Smooth muscle cell (in vitro differentiated cells): ENCODE measurements at regions not wholly inside any gene's neighbourhood (a gene's known extent, or its start where the extent isn't known, plus 50 kb on each side); places are given as distances from the start of the nearest gene placed in this dataset.

Experiments
- DNase-seq: peaks from one replicate; lab custom pipeline; 2025; ENCODE audit not compliant: unreplicated experiment; lab: John Stamatoyannopoulos, UW
- H2AFZ ChIP-seq: fragments of 200-600 bp; sonication (generic); 2 replicates; pipeline ENCODE4 v1.6.0; 2016; ENCODE audit warnings: antibody characterized with exemption, low read depth, mild to moderate bottlenecking
- H3F3A ChIP-seq: fragments of 200-600 bp; sonication (generic); 2 replicates; pipeline ENCODE4 v1.6.0; 2017; ENCODE audit warnings: antibody characterized with exemption, low read depth
- H3K27ac ChIP-seq: fragments of 200-600 bp; sonication (generic); 2 replicates; pipeline ENCODE4 v1.5.1; 2016; ENCODE audit warnings: low read depth, mild to moderate bottlenecking
- H3K27me3 ChIP-seq: fragments of 200-600 bp; sonication (generic); 2 replicates; pipeline ENCODE4 v1.6.1; 2016; ENCODE audit warnings: low read depth, mild to moderate bottlenecking
- H3K36me3 ChIP-seq: fragments of 200-600 bp; sonication (generic); 2 replicates; pipeline ENCODE4 v1.5.1; 2016; ENCODE audit warnings: low read depth
- H3K4me1 ChIP-seq: fragments of 200-600 bp; sonication (generic); 2 replicates; pipeline ENCODE4 v1.5.1; 2016; ENCODE audit warnings: low read depth
- H3K4me2 ChIP-seq: fragments of 200-600 bp; sonication (generic); 2 replicates; pipeline ENCODE4 v1.6.0; 2016; ENCODE audit warnings: mild to moderate bottlenecking
- H3K4me3 ChIP-seq: fragments of 200-600 bp; sonication (generic); 2 replicates; pipeline ENCODE4 v1.5.1; 2016; ENCODE audit warnings: mild to moderate bottlenecking
- H3K79me2 ChIP-seq: fragments of 200-600 bp; sonication (generic); 2 replicates; pipeline ENCODE4 v1.6.0; 2016; ENCODE audit warnings: low read depth, mild to moderate bottlenecking
- H3K9ac ChIP-seq: fragments of 200-600 bp; sonication (generic); 2 replicates; pipeline ENCODE4 v1.6.0; 2016; ENCODE audit warnings: low read depth
- H3K9me3 ChIP-seq: fragments of 200-600 bp; sonication (generic); replicated peaks from 2 replicates; pipeline ENCODE4 v1.5.1; 2016; ENCODE audit warnings: low read depth
- H4K20me1 ChIP-seq: fragments of 200-600 bp; sonication (generic); 2 replicates; pipeline ENCODE4 v1.6.0; 2016; ENCODE audit warnings: low read depth
- CTCF ChIP-seq: fragments of 200-600 bp; sonication (generic); IDR thresholded peaks from 2 replicates; pipeline ENCODE4 v1.5.1; 2017; ENCODE audit warnings: borderline replicate concordance, mild to moderate bottlenecking, antibody characterized with exemption; ENCODE audit not compliant: insufficient read depth, poor library complexity, severe bottlenecking
- WGBS: methylation state at CpG from one replicate; pipeline ENCODE4 v1.1.7; 2016; ENCODE audit warnings: low lambda C conversion rate; 5-methylcytosine and 5-hydroxymethylcytosine counted together

- H2AFZ ChIP-seq: no peak overlapping the region
- H3K79me2 ChIP-seq: no peaks in the 10 kb centered on the region
- peaks cover 11% of the 10 kb centered on the region for H3K4me1 ChIP-seq
- H3K27ac ChIP-seq: no peak overlapping the region
- H3K4me3 ChIP-seq: no peak overlapping the region
- no peak for DNase-seq
- WGBS: 96% methylated on average over 3 of the region's 3 CpGs
- no peak overlapping the region for H3K4me2 ChIP-seq
- H3K9ac ChIP-seq: no peak overlapping the region
- no peaks in the 10 kb centered on the region for H4K20me1 ChIP-seq
- no peaks in the 10 kb centered on the region for H3F3A ChIP-seq
- TF ChIP-seq CTCF: no peak
- H3K9me3 ChIP-seq: no peaks in the 10 kb centered on the region
- no peaks in the 10 kb centered on the region for H3K27me3 ChIP-seq
- H3K36me3 ChIP-seq: no peaks in the 10 kb centered on the region
Observed at GRCh38 chr3:38988955-38989354, 62.8 kb downstream of the SCN11A start.

- H3K9me3 ChIP-seq: no peaks in the 10 kb centered on the region
- peak overlapping the region; percentile 3 for H3K4me2 ChIP-seq
- no peaks in the 10 kb centered on the region for H3K27me3 ChIP-seq
- H3F3A ChIP-seq: no peaks in the 10 kb centered on the region
- no peaks in the 10 kb centered on the region for H4K20me1 ChIP-seq
- no peak overlapping the region for H2AFZ ChIP-seq
- TF ChIP-seq CTCF: no peak
- H3K4me1 ChIP-seq: peaks cover 11% of the 10 kb centered on the region
- no peak overlapping the region for H3K4me3 ChIP-seq
- no peaks in the 10 kb centered on the region for H3K79me2 ChIP-seq
- 80% methylated on average over 3 of the region's 3 CpGs for WGBS
- no peak overlapping the region for H3K9ac ChIP-seq
- DNase-seq: no peak
- H3K27ac ChIP-seq: no peak overlapping the region
- no peaks in the 10 kb centered on the region for H3K36me3 ChIP-seq
Observed at GRCh38 chr3:38987456-38987855, 64.3 kb downstream of the SCN11A start.

- no peak overlapping the region for H3K27ac ChIP-seq
- peak overlapping the region; percentile 3 for H3K4me2 ChIP-seq
Observed at GRCh38 chr3:38986901-38987300, 64.8 kb downstream of the SCN11A start.

More at GRCh38 chr3:38986901-38987300, 64.8 kb downstream of the SCN11A start:
- Histone ChIP-seq H3K79me2 (no peaks in the 10 kb centered on the region), H4K20me1 (no peaks in the 10 kb centered on the region), H3K4me3 (no peak overlapping the region), H3K9ac (no peak overlapping the region), H3K4me1 (peaks cover 11% of the 10 kb centered on the region), H2AFZ (no peak overlapping the region), H3K9me3 (no peaks in the 10 kb centered on the region), H3K36me3 (no peaks in the 10 kb centered on the region), H3F3A (no peaks in the 10 kb centered on the region), H3K27me3 (no peaks in the 10 kb centered on the region)
- DNase-seq: no peak
- no peak for TF ChIP-seq CTCF
- 77% methylated on average over 4 of the region's 4 CpGs for WGBS
